H1 (cell line): ENCODE measurements at regions not wholly inside any gene's neighbourhood (a gene's known extent, or its start where the extent isn't known, plus 50 kb on each side); places are given as distances from the start of the nearest gene placed in this dataset.

ENCODE experiments used
- CTCF ChIA-PET: fragments of 300-600 bp; sonication (Branson Sonifier 250); formaldehyde crosslinking; loops from one replicate; lab custom pipeline; 2021; ENCODE audit not compliant: partially characterized antibody; lab: Charles Lee
- POLR2A ChIA-PET: fragments of 300-600 bp; sonication (Branson Sonifier 250); formaldehyde crosslinking; loops from one replicate; lab custom pipeline; 2021; ENCODE audit warnings: inconsistent platforms; ENCODE audit not compliant: partially characterized antibody; lab: Charles Lee
- DNase-seq, 2 experiments: peaks; one replicate each; pipeline versions ENCODE4 v3.0.0 to v3.0.0-alpha.2; 2010 to 2022; ENCODE audit warnings: low spot score in 2 of 2, low read depth in 1 of 2, mixed read lengths in 1 of 2
- FAIRE-seq: peaks from 2 replicates; lab custom pipeline; 2011; peaks lifted over from hg19 to GRCh38; lab: Jason Lieb, UNC
- H2AFZ ChIP-seq: 2 replicates; pipeline ENCODE4 v1.8.1; 2012; ENCODE audit warnings: low read length, inconsistent platforms
- H2AK5ac ChIP-seq: 2 replicates; pipeline ENCODE4 v1.6.1; 2013; ENCODE audit warnings: low read depth, low read length
- H2BK120ac ChIP-seq: replicated peaks from 2 replicates; pipeline ENCODE3; 2013; ENCODE audit warnings: low read depth, low read length, inconsistent platforms
- H2BK12ac ChIP-seq: 2 replicates; pipeline ENCODE4 v1.6.1; 2013; ENCODE audit warnings: low read depth, low read length
- H2BK15ac ChIP-seq: 2 replicates; pipeline ENCODE4 v1.6.1; 2013; ENCODE audit warnings: low read length
- H2BK20ac ChIP-seq: 2 replicates; pipeline ENCODE4 v1.6.1; 2013; ENCODE audit warnings: low read length
- H2BK5ac ChIP-seq: 2 replicates; pipeline ENCODE4 v1.6.1; 2013; ENCODE audit warnings: low read depth, low read length
- H3K14ac ChIP-seq: 2 replicates; pipeline ENCODE4 v1.6.1; 2013; ENCODE audit warnings: inconsistent platforms; ENCODE audit not compliant: insufficient read length
- H3K18ac ChIP-seq: 2 replicates; pipeline ENCODE4 v1.6.1; 2013; ENCODE audit warnings: low read length; ENCODE audit errors: extremely low read depth
- H3K23ac ChIP-seq: 2 replicates; pipeline ENCODE4 v1.6.1; 2013; ENCODE audit warnings: inconsistent platforms; ENCODE audit not compliant: insufficient read length
- H3K23me2 ChIP-seq: 2 replicates; pipeline ENCODE4 v1.6.1; 2013; ENCODE audit warnings: low read depth, low read length
- H3K27ac ChIP-seq: 2 replicates; pipeline ENCODE4 v1.6.1; 2011; ENCODE audit warnings: low read depth, low read length, inconsistent platforms
- H3K27me3 ChIP-seq, 4 experiments: replicated peaks in 1 of 4; 1 replicate in 1 of 4; 2 replicates in 3 of 4; pipeline versions ENCODE4 v1.6.1 to v1.8.1; 2011 to 2013; ENCODE audit warnings: low read length in 3 of 4, mild to moderate bottlenecking in 3 of 4, inconsistent platforms in 2 of 4, mixed read lengths in 2 of 4, moderate library complexity in 1 of 4; ENCODE audit not compliant: control insufficient read depth in 3 of 4, insufficient read depth in 3 of 4; ENCODE audit errors: extremely low read depth in 1 of 4
- H3K36me3 ChIP-seq, 4 experiments: 2 replicates each; pipeline versions ENCODE4 v1.6.1 to v1.8.1; 2011 to 2013; ENCODE audit warnings: mild to moderate bottlenecking in 4 of 4, low read length in 3 of 4, moderate library complexity in 2 of 4, control low read depth in 1 of 4, inconsistent platforms in 1 of 4; ENCODE audit not compliant: insufficient read depth in 4 of 4, control insufficient read depth in 2 of 4
- H3K4ac ChIP-seq: replicated peaks from 2 replicates; pipeline ENCODE3; 2013; ENCODE audit warnings: low read length, low read depth, mixed read lengths, inconsistent platforms; ENCODE audit not compliant: insufficient read length
- H3K4me1 ChIP-seq, 4 experiments: replicated peaks in 1 of 4; 1 replicate in 1 of 4; 2 replicates in 3 of 4; pipeline versions ENCODE4 v1.6.1 to v1.8.1; 2011 to 2013; ENCODE audit warnings: low read length in 3 of 4, inconsistent platforms in 2 of 4, mixed read lengths in 1 of 4; ENCODE audit not compliant: insufficient read depth in 4 of 4, control insufficient read depth in 3 of 4
- H3K4me2 ChIP-seq, 2 experiments: 2 replicates each; pipeline versions ENCODE4 v1.6.1 to v1.8.1; 2011 to 2013; ENCODE audit warnings: low read depth in 2 of 2, low read length in 2 of 2, control low read depth in 1 of 2, inconsistent platforms in 1 of 2, mild to moderate bottlenecking in 1 of 2; ENCODE audit not compliant: insufficient read depth in 1 of 2
- H3K4me3 ChIP-seq, 4 experiments: fragments of 200-600, 300-600 bp in 1 of 4; sonication (generic), shearing (Covaris generic), sonication (Bioruptor Twin) in 1 of 4; 2 replicates each; pipeline versions ENCODE4 v1.5.1 to v1.8.1; 2011 to 2016; ENCODE audit warnings: low read length in 4 of 4, low read depth in 3 of 4, control low read depth in 2 of 4, inconsistent platforms in 2 of 4, mild to moderate bottlenecking in 2 of 4, mixed read lengths in 1 of 4, moderate library complexity in 1 of 4; ENCODE audit not compliant: insufficient read depth in 2 of 4; ENCODE audit errors: extremely low read depth in 1 of 4
- H3K56ac ChIP-seq: replicated peaks from 2 replicates; pipeline ENCODE3; 2013; ENCODE audit warnings: low read depth, mild to moderate bottlenecking, mixed read lengths, low read length, inconsistent platforms; ENCODE audit not compliant: insufficient read length
- H3K79me1 ChIP-seq: 2 replicates; pipeline ENCODE4 v1.6.1; 2013; ENCODE audit warnings: low read depth, low read length, control low read depth
- H3K79me2 ChIP-seq, 2 experiments: 2 replicates each; pipeline versions ENCODE4 v1.6.1 to v1.8.1; 2012 to 2013; ENCODE audit warnings: low read length in 2 of 2, mild to moderate bottlenecking in 2 of 2, inconsistent platforms in 1 of 2; ENCODE audit not compliant: insufficient read depth in 2 of 2, control insufficient read depth in 1 of 2
- H3K9ac ChIP-seq, 4 experiments: replicated peaks in 1 of 4; 1 replicate in 1 of 4; 2 replicates in 3 of 4; pipeline versions ENCODE4 v1.6.1 to v1.8.1; 2011 to 2013; ENCODE audit warnings: low read depth in 3 of 4, low read length in 3 of 4, control low read depth in 2 of 4, mild to moderate bottlenecking in 2 of 4, moderate library complexity in 2 of 4, inconsistent platforms in 1 of 4; ENCODE audit errors: extremely low read depth in 1 of 4
- H3K9me3 ChIP-seq, 2 experiments: 2 replicates each; pipeline versions ENCODE4 v1.6.1 to v1.8.1; 2012 to 2013; ENCODE audit warnings: mild to moderate bottlenecking in 2 of 2, moderate library complexity in 2 of 2, control low read depth in 1 of 2, inconsistent platforms in 1 of 2, low read depth in 1 of 2, low read length in 1 of 2, mixed read lengths in 1 of 2; ENCODE audit not compliant: insufficient read depth in 2 of 2
- H4K20me1 ChIP-seq, 2 experiments: replicated peaks in 1 of 2; 2 replicates each; pipeline versions ENCODE3 to v1.8.1; 2011 to 2013; ENCODE audit warnings: inconsistent platforms in 2 of 2, low read length in 2 of 2, mild to moderate bottlenecking in 1 of 2; ENCODE audit not compliant: insufficient read depth in 2 of 2, control insufficient read depth in 1 of 2
- H4K5ac ChIP-seq: 2 replicates; pipeline ENCODE4 v1.6.1; 2013; ENCODE audit warnings: low read length, low read depth, mixed read lengths, inconsistent platforms; ENCODE audit not compliant: insufficient read length
- H4K8ac ChIP-seq: 2 replicates; pipeline ENCODE4 v1.8.0; 2013; ENCODE audit warnings: mild to moderate bottlenecking, moderate library complexity, low read length, inconsistent platforms; ENCODE audit not compliant: insufficient read depth; ENCODE audit errors: extremely low read depth
- H4K91ac ChIP-seq: replicated peaks from 2 replicates; pipeline ENCODE3; 2013; ENCODE audit warnings: low read length, mixed read lengths, inconsistent platforms; ENCODE audit not compliant: insufficient read length
- CHD1 ChIP-seq: IDR thresholded peaks from 2 replicates; pipeline ENCODE4 v1.6.1; 2012; ENCODE audit warnings: low read depth, low read length, improper control_type of control experiment
- CTBP2 ChIP-seq: IDR thresholded peaks from 2 replicates; pipeline ENCODE4 v1.7.0; 2011; ENCODE audit warnings: borderline replicate concordance, mild to moderate bottlenecking, moderate library complexity, mixed read lengths, low read length; ENCODE audit not compliant: insufficient read depth, insufficient read length
- HDAC2 ChIP-seq, 2 experiments: fragments of 300-600 bp in 1 of 2; sonication (generic) in 1 of 2; IDR thresholded peaks; 2 replicates each; pipeline ENCODE4 v1.6.1; 2011 to 2012; ENCODE audit warnings: low read depth in 2 of 2, low read length in 2 of 2, mild to moderate bottlenecking in 2 of 2, moderate library complexity in 2 of 2, borderline replicate concordance in 1 of 2, inconsistent platforms in 1 of 2
- MAFK ChIP-seq: IDR thresholded peaks from 2 replicates; pipeline ENCODE4 v1.6.1; 2012; ENCODE audit warnings: low read depth, mild to moderate bottlenecking, improper control_type of control experiment, low read length
- SP4 ChIP-seq: IDR thresholded peaks from 2 replicates; pipeline ENCODE4 v1.6.1; 2012; ENCODE audit warnings: low read length, inconsistent platforms
- TBP ChIP-seq: IDR thresholded peaks from 2 replicates; pipeline ENCODE4 v1.6.1; 2011; ENCODE audit warnings: low read depth, low read length, improper control_type of control experiment
- YY1 ChIP-seq: IDR thresholded peaks from 2 replicates; pipeline ENCODE4 v1.6.1; 2011; ENCODE audit warnings: low read depth, mild to moderate bottlenecking, low read length
- WGBS, 2 experiments: shearing (Covaris generic) in 1 of 2; methylation state at CpG; one replicate each; pipeline versions ENCODE4 v1.1.6 to v1.1.7; 2013 to 2015; ENCODE audit warnings: low lambda C conversion rate in 2 of 2, mixed read lengths in 2 of 2, inconsistent platforms in 1 of 2, low coverage in 1 of 2, missing lambda C conversion rate in 1 of 2; ENCODE audit not compliant: insufficient replicate concordance in 2 of 2, insufficient coverage in 1 of 2, insufficient read length in 1 of 2; ENCODE audit errors: extremely low coverage in 1 of 2, missing lambda C conversion rate in 1 of 2; 5-methylcytosine and 5-hydroxymethylcytosine counted together

DNA sequence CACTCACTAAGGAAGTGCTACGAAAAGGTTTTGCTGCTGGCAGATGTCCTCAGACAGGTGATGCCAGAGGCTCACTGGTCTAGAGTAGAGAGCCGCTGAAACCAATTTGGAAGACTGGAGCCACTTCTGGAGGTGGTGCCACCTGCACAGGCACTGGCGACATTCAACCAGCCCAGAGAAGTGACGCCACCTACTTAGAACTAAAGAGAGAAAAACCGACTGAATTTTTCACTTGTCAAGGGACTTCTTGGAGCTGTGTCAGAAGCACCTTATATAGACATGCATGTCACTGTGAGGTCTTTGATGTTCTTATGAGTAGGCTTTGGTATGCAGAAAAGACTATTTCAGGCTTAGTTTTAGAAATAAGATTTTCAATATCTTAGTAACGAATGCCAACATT is 71.4 kb downstream of the BOD1L2 start:
- no peak overlapping the region for H3K27ac ChIP-seq
- no peak overlapping the region for H2BK12ac ChIP-seq
- POLR2A ChIA-PET: no interaction called here
- no peak overlapping the region for H2AK5ac ChIP-seq
- no peak overlapping the region for H3K23ac ChIP-seq
- H4K8ac ChIP-seq: no peak overlapping the region
- H3K79me1 ChIP-seq: no peaks in the 10 kb centered on the region
- no peaks in the 10 kb centered on the region for H3K36me3 ChIP-seq
- H3K4me2 ChIP-seq: no peak overlapping the region
- TF ChIP-seq SP4 (no peak), MAFK (no peak), YY1 (no peak), CHD1 (no peak), HDAC2 (IDR thresholded peaks at IDR 0.05; ENCODE audit: borderline replicate concordance in 1 of 2, low read depth in 2 of 2, low read length in 2 of 2) (no peak), CTBP2 (no peak), TBP (no peak)
- H2BK15ac ChIP-seq: no peak overlapping the region
- DNase-seq: no peak
- H2AFZ ChIP-seq: no peak overlapping the region
- no peak overlapping the region for H3K9ac ChIP-seq
- no peaks in the 10 kb centered on the region for H4K20me1 ChIP-seq
- H2BK120ac ChIP-seq: no peak overlapping the region
- H3K23me2 ChIP-seq: no peaks in the 10 kb centered on the region
- peaks cover 4 to 11% (median 6%) of the 10 kb centered on the region in 4 experiments; a peak in 6 of 7 replicates for H3K4me1 ChIP-seq
- no peak overlapping the region for H2BK5ac ChIP-seq
- no peak overlapping the region for H3K4ac ChIP-seq
- CTCF ChIA-PET: interaction anchor here (0.9 kb wide), 1 partner anchor 234 kb away, joined by 3 read pairs; no protein-coding TSS in a partner anchor
- H3K56ac ChIP-seq: no peak overlapping the region
- no peak overlapping the region for H3K14ac ChIP-seq
- no peaks in the 10 kb centered on the region for H3K79me2 ChIP-seq
- no peak overlapping the region for H2BK20ac ChIP-seq
- H3K18ac ChIP-seq: no peak overlapping the region
- FAIRE-seq: no peak
- H3K9me3 ChIP-seq: no peaks in the 10 kb centered on the region; a peak in 1 of 4 replicates
- no peaks in the 10 kb centered on the region for H3K27me3 ChIP-seq
- WGBS, 2 experiments: 90% methylated on average over 6 of the region's 6 CpGs; no CpG with 5 or more reads in 1 of the 2 experiments
- no peak overlapping the region for H4K91ac ChIP-seq
- no peak overlapping the region for H4K5ac ChIP-seq
- H3K4me3 ChIP-seq: no peak overlapping the region
